ENCODE measurements at regions not wholly inside any gene's neighbourhood (a gene's known extent, or its start where the extent isn't known, plus 50 kb on each side); places are given as distances from the start of the nearest gene placed in this dataset.

GRCh38 chr12:88665071-88665470, 84.8 kb upstream of the KITLG start:
- no peak for DNase-seq

GRCh38 chr12:88662961-88663360, 82.7 kb upstream of the KITLG start:
- DNase-seq, result no peak

- DNase-seq, result no peak
These were observed 81.8 kb upstream of the KITLG start for GRCh38 chr12:88662093-88662492.

GRCh38 chr12:88658009-88658408, 77.7 kb upstream of the KITLG start:
- no peak for DNase-seq

- no peak for DNase-seq
These were observed 70.4 kb upstream of the KITLG start for GRCh38 chr12:88650715-88651114.

- DNase-seq, result no peak
These were observed 68.4 kb upstream of the KITLG start for GRCh38 chr12:88648625-88649024.

GRCh38 chr12:88646824-88647223, 66.6 kb upstream of the KITLG start:
- no peak for DNase-seq

DNA sequence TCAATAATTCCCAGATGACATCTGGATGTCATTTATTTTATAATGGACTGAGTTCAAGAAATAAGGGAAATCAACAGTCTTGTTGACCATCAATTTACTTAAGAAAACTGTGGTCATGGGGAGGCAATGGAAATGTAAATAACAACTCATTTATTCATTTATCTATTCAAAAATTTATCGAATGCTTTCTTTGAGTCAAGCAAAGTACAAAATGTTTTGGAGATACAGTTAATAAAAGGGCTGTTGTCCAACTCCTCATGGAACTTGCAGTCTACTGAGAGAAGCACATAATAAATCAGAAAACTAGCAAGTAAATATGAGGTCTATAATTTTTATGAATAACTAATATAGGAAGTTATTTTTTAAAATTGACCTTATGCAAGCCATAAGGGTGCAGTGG, 65.5 kb upstream of the KITLG start:
- DNase-seq, result no peak

DNA sequence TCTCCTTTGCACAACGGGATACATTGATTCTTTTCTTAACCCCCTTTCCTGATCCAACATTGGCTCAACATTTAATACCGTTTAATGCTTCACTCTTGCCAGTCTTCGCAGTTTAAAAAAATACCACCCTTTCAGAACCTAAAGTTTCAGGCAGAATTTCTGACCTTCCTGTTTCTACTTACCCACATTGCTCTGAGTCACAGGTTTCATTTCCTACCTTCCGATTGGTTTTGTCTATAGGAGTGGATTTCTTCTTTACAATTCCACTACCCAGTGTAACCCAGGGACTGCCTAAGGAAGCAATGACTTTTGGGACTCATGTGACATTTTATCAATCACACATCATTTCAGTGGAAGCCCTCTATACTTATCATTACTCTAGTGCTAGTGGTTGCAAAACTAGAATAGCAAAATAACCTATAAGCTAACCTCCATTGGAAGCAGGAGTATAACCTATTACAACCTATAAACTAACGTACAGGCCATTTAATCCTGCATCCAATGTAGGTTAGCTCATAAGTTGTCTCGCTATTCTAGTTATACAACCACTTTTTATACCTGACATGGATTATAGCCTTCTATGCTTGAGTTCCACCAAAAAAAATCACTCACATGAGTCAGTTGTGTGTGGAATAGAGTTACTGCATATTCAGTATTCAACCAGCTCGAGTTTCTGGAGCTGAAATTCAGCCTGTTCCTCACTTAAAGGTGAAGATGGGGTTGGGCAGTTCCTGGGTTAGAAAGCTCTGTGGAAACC, 64.9 kb upstream of the KITLG start:
- no peak for DNase-seq

GRCh38 chr12:88643685-88644084, 63.4 kb upstream of the KITLG start:
- DNase-seq, result no peak

DNA sequence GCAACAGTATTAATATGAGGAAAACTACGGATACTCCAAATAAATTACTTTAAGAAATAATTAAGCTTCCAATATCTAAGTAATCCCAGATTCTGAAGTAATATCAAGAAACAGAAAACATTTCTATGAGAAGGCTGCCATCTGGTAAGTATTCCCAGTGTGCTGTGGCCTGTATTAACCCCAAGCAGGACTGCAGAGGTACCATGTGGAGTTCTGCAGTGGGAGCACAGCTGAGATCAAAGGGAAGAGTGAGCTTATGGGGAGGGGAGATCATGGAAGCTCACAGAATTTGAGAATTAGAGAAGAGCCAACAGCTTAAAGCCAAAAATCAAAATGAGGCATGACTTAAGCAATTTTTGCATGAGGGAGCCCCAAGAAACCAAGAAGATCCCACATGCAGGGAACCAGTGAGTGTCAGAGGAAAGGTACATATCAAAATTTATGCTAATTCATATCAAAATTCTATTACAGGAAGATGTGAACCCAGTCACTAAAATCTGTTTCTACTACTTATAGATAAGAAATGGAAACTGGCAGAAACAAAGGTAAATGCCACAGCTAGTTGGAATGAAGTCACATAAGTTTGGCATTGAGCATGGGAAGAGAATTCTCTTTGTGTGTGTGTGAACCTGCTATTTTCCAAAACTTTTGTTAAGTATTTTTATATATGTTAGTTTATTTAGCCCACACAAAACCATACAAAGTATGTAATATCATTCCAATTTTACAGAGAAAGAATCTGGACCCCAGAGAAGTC, 62.6 kb upstream of the KITLG start:
- DNase-seq, result no peak

DNA sequence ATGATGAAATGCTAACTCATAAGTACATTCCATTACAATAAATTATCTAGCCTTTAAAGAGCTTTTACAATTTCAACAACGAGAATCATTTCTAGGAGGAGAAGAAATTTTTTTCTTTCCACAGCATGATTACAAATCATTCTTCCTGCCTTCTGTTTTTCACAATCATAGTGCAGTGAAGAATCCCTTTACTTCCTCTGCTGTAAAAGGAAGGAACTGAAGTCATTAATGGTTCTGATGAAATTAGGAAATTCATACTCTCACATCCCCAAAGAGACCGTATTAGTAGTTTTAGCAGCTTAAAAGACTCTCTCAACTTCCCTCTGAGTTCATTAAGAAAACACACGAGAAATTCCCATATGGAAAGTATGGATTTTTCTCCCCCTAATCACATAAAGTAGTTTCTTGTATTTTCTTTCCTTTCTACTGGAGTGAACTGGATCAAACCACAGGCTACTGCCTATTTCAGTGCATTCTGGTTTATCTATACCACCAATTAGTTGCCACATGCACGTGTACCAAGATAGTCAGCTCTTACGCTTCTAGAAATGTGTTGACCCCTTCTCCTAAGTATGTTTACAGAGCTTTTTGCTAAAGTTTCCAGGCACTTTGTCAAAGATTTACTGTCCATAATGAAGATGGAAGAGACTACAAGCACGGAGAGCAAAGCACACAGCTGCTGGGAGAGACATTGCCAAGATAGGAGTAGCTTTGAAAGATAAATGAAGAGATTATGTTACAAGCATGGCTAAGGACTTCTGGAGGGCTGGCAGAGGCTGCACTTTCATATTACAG, 58.9 kb upstream of the KITLG start:
- no peak for DNase-seq

GRCh38 chr12:88638388-88638787, 58.1 kb upstream of the KITLG start:
- DNase-seq, result no peak

- DNase-seq, result no peak
These were observed 53.7 kb upstream of the KITLG start for GRCh38 chr12:88634008-88634407.

DNA sequence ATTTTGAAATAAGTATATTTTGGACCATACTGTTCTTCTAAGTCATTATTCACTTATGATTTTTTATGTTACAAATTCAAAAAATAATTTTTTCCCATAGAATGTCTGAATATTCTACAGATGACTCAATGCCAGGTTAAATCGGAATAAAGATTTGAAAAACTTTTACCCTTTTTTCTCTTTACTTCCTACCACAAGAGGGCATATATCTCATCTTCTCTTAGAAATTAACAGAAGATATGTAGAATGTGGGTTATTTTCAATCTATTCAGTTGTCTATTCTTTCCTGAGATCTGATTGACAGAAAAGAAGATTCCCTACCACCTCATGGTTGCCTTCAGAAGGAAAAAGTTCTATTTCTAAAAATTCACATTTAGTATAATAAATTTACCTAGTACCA, 53.0 kb upstream of the KITLG start:
- DNase-seq, result no peak

- DNase-seq, result no peak
These were observed 50.3 kb upstream of the KITLG start for GRCh38 chr12:88630561-88630960.

Data from NCI-H2081 treated with DMSO at 0.1 percent for 48 hours (cell line).